GM13976 (cell line): ENCODE measurements at regions not wholly inside any gene's neighbourhood (a gene's known extent, or its start where the extent isn't known, plus 50 kb on each side); places are given as distances from the start of the nearest gene placed in this dataset.

Experiments used
- DNase-seq: peaks from one replicate; pipeline ENCODE4 v3.0.0; 2012; ENCODE audit warnings: low spot score
- CTCF ChIP-seq: IDR thresholded peaks from 2 replicates; pipeline ENCODE4 v1.5.1; 2012; ENCODE audit warnings: borderline replicate concordance, mild to moderate bottlenecking; ENCODE audit not compliant: insufficient read depth; ENCODE audit errors: extremely low read depth, missing control alignments, control extremely low read depth
- in situ Hi-C: fragments of 300-500 bp; cut with MboI; formaldehyde crosslinking; loops from one replicate; pipeline ENCODE4 v1.12.0; 2022; ENCODE audit warnings: low sequenced_read_pairs, mixed read lengths, inconsistent platforms; ENCODE audit not compliant: unreplicated experiment

- no peak for DNase-seq
- in situ Hi-C loops = no loop called here
- no peak for TF ChIP-seq CTCF
Measured at GRCh38 chr11:120009938-120010337, 128.0 kb downstream of the TRIM29 start.

GRCh38 chr11:120007144-120007543 lies 130.8 kb downstream of the TRIM29 start:
- TF ChIP-seq CTCF = no peak
- DNase-seq = no peak
- in situ Hi-C loops = no loop called here

- no peak for TF ChIP-seq CTCF
- DNase-seq = no peak
- in situ Hi-C loops = no loop called here
Measured at GRCh38 chr11:120004723-120005122, 133.2 kb downstream of the TRIM29 start.

- in situ Hi-C loops = no loop called here
- no peak for TF ChIP-seq CTCF
Measured at GRCh38 chr11:120001178-120002090, 136.5 kb downstream of the TRIM29 start.

GRCh38 chr11:119999220-119999619 lies 138.7 kb downstream of the TRIM29 start:
- in situ Hi-C loops = no loop called here
- DNase-seq = no peak

More at GRCh38 chr11:120001178-120002090, 136.5 kb downstream of the TRIM29 start:
- no peak for DNase-seq

GRCh38 chr11:119996556-119996955 lies 141.4 kb downstream of the TRIM29 start:
- TF ChIP-seq CTCF = no peak
- in situ Hi-C loops = no loop called here
- no peak for DNase-seq

More at GRCh38 chr11:119999220-119999619, 138.7 kb downstream of the TRIM29 start:
- TF ChIP-seq CTCF = no peak
